ENCODE measurements at regions not wholly inside any gene's neighbourhood (a gene's known extent, or its start where the extent isn't known, plus 50 kb on each side); places are given as distances from the start of the nearest gene placed in this dataset.

- no peak overlapping the region for H3K27ac Mint-ChIP-seq
- H3K27me3 Mint-ChIP-seq (ENCODE audit: low read depth, poor library complexity): peaks cover 3% of the 10 kb centered on the region
- TF ChIP-seq CTCF (IDR thresholded peaks at IDR 0.05): no peak
- H3K36me3 Mint-ChIP-seq (ENCODE audit: low read depth): no peaks in the 10 kb centered on the region
- DNase-seq: no peak
- H3K9me3 Mint-ChIP-seq: no peaks in the 10 kb centered on the region
- H3K4me1 Mint-ChIP-seq: no peaks in the 10 kb centered on the region
- no peak overlapping the region for H3K4me3 Mint-ChIP-seq
Observed at GRCh38 chr4:54167508-54167907, 61.6 kb upstream of the PDGFRA start.

- TF ChIP-seq CTCF (IDR thresholded peaks at IDR 0.05): no peak
- Mint-ChIP-seq H3K4me3 (no peak overlapping the region), H3K4me1 (no peaks in the 10 kb centered on the region), H3K9me3 (no peaks in the 10 kb centered on the region), H3K36me3 (ENCODE audit: low read depth) (no peaks in the 10 kb centered on the region), H3K27ac (no peak overlapping the region), H3K27me3 (ENCODE audit: low read depth, poor library complexity) (peaks cover 3% of the 10 kb centered on the region)
- DNase-seq: no peak
Observed at GRCh38 chr4:54169176-54169575, 59.9 kb upstream of the PDGFRA start.

GRCh38 chr4:54172156-54172555 lies 56.9 kb upstream of the PDGFRA start:
- H3K36me3 Mint-ChIP-seq (ENCODE audit: low read depth): no peaks in the 10 kb centered on the region
- no peak for TF ChIP-seq CTCF (IDR thresholded peaks at IDR 0.05)
- H3K4me1 Mint-ChIP-seq: no peaks in the 10 kb centered on the region
- DNase-seq: no peak
- no peak overlapping the region for H3K4me3 Mint-ChIP-seq
- H3K9me3 Mint-ChIP-seq: peaks cover 7% of the 10 kb centered on the region
- H3K27me3 Mint-ChIP-seq (ENCODE audit: low read depth, poor library complexity): peaks cover 4% of the 10 kb centered on the region
- no peak overlapping the region for H3K27ac Mint-ChIP-seq

GRCh38 chr4:54173281-54173912 lies 55.7 kb upstream of the PDGFRA start:
- no peak for TF ChIP-seq CTCF (IDR thresholded peaks at IDR 0.05)
- Mint-ChIP-seq H3K4me3 (no peak overlapping the region), H3K9me3 (peaks cover 7% of the 10 kb centered on the region), H3K27me3 (ENCODE audit: low read depth, poor library complexity) (peaks cover 8% of the 10 kb centered on the region), H3K4me1 (no peaks in the 10 kb centered on the region), H3K36me3 (ENCODE audit: low read depth) (no peaks in the 10 kb centered on the region), H3K27ac (no peak overlapping the region)
- no peak for DNase-seq

- no peak for DNase-seq
- Mint-ChIP-seq H3K27me3 (ENCODE audit: low read depth, poor library complexity) (peaks cover 12% of the 10 kb centered on the region), H3K36me3 (ENCODE audit: low read depth) (no peaks in the 10 kb centered on the region), H3K4me1 (no peaks in the 10 kb centered on the region), H3K27ac (no peak overlapping the region), H3K9me3 (peaks cover 7% of the 10 kb centered on the region), H3K4me3 (no peak overlapping the region)
- no peak for TF ChIP-seq CTCF (IDR thresholded peaks at IDR 0.05)
Observed at GRCh38 chr4:54176202-54176601, 52.9 kb upstream of the PDGFRA start.
